ENCODE measurements at regions not wholly inside any gene's neighbourhood (a gene's known extent, or its start where the extent isn't known, plus 50 kb on each side); places are given as distances from the start of the nearest gene placed in this dataset.
"Not testable (repeated sequence)": the region's sequence is repeated elsewhere in the genome, so short reads cannot be mapped to it uniquely, and the experiment has no call there.

- Histone ChIP-seq H3K4me3 (ENCODE audit: low read depth in 1 of 3, low read length in 3 of 3) (no peak overlapping the region), H3K36me3 (ENCODE audit: control insufficient read depth in 3 of 3, insufficient read depth in 2 of 3, low read depth in 1 of 3, low read length in 3 of 3) (no peaks in the 10 kb centered on the region), H3K27ac (ENCODE audit: low read depth in 1 of 3, low read length in 2 of 3) (no peak overlapping the region), H3K4me1 (ENCODE audit: control insufficient read depth in 3 of 3, insufficient read depth in 2 of 3, low read depth in 1 of 3, low read length in 2 of 3) (no peaks in the 10 kb centered on the region), H3K9me3 (ENCODE audit: control insufficient read depth in 2 of 2, insufficient read depth in 1 of 2, low read depth in 1 of 2, low read length in 1 of 2) (peaks cover 0 to 7% of the 10 kb centered on the region in 2 donors), H3K27me3 (ENCODE audit: control insufficient read depth in 3 of 3, insufficient read depth in 3 of 3, low read length in 3 of 3) (no peaks in the 10 kb centered on the region)
- 82 to 83% methylated on average over 7 of the region's 7 CpGs; no CpG with 5 or more reads in 1 of the 3 donors for WGBS, 3 donors
- DNase-seq (no peak), FAIRE-seq (no peak)
These were observed 67.5 kb downstream of the EIF1AY start for GRCh38 chrY:20643055-20643454.

- H3K27me3 ChIP-seq (ENCODE audit: control insufficient read depth in 3 of 3, insufficient read depth in 3 of 3, low read length in 3 of 3), result no peaks in the 10 kb centered on the region
- no peaks in the 10 kb centered on the region for H3K4me1 ChIP-seq (ENCODE audit: control insufficient read depth in 3 of 3, insufficient read depth in 2 of 3, low read depth in 1 of 3, low read length in 2 of 3)
- H3K27ac ChIP-seq (ENCODE audit: low read depth in 1 of 3, low read length in 2 of 3), result no peak overlapping the region
- peaks cover 0 to 2% of the 10 kb centered on the region in 2 donors for H3K9me3 ChIP-seq (ENCODE audit: control insufficient read depth in 2 of 2, insufficient read depth in 1 of 2, low read depth in 1 of 2, low read length in 1 of 2)
- no peak for FAIRE-seq
- no peak for DNase-seq
- 58 to 95% methylated on average over 3 to 5 of the region's 5 CpGs; no CpG with 5 or more reads in 1 of the 3 donors for WGBS, 3 donors
- H3K4me3 ChIP-seq (ENCODE audit: low read depth in 1 of 3, low read length in 3 of 3), result no peak overlapping the region
- no peaks in the 10 kb centered on the region for H3K36me3 ChIP-seq (ENCODE audit: control insufficient read depth in 3 of 3, insufficient read depth in 2 of 3, low read depth in 1 of 3, low read length in 3 of 3)
These were observed 72.7 kb downstream of the EIF1AY start for GRCh38 chrY:20648265-20648664.

- not testable (repeated sequence) for H3K36me3 ChIP-seq (ENCODE audit: control insufficient read depth in 3 of 3, insufficient read depth in 2 of 3, low read depth in 1 of 3, low read length in 3 of 3); H3K27ac ChIP-seq (ENCODE audit: low read depth in 1 of 3, low read length in 2 of 3); H3K9me3 ChIP-seq (ENCODE audit: control insufficient read depth in 2 of 2, insufficient read depth in 1 of 2, low read depth in 1 of 2, low read length in 1 of 2); H3K27me3 ChIP-seq (ENCODE audit: control insufficient read depth in 3 of 3, insufficient read depth in 3 of 3, low read length in 3 of 3); H3K4me1 ChIP-seq (ENCODE audit: control insufficient read depth in 3 of 3, insufficient read depth in 2 of 3, low read depth in 1 of 3, low read length in 2 of 3); H3K4me3 ChIP-seq (ENCODE audit: low read depth in 1 of 3, low read length in 3 of 3); FAIRE-seq
- 21 to 38% methylated on average over 1 of the region's 1 CpG; no CpG with 5 or more reads in 1 of the 3 donors for WGBS, 3 donors
- peak in 1 of 2 donors; percentile 1 for DNase-seq
These were observed 73.3 kb downstream of the EIF1AY start for GRCh38 chrY:20648891-20649290.

GRCh38 chrY:20651481-20651880 lies 75.9 kb downstream of the EIF1AY start:
- Histone ChIP-seq H3K27ac (ENCODE audit: low read depth in 1 of 3, low read length in 2 of 3) (no peak overlapping the region), H3K36me3 (ENCODE audit: control insufficient read depth in 3 of 3, insufficient read depth in 2 of 3, low read depth in 1 of 3, low read length in 3 of 3) (no peaks in the 10 kb centered on the region), H3K4me1 (ENCODE audit: control insufficient read depth in 3 of 3, insufficient read depth in 2 of 3, low read depth in 1 of 3, low read length in 2 of 3) (no peaks in the 10 kb centered on the region), H3K4me3 (ENCODE audit: low read depth in 1 of 3, low read length in 3 of 3) (no peak overlapping the region), H3K27me3 (ENCODE audit: control insufficient read depth in 3 of 3, insufficient read depth in 3 of 3, low read length in 3 of 3) (no peaks in the 10 kb centered on the region), H3K9me3 (ENCODE audit: control insufficient read depth in 2 of 2, insufficient read depth in 1 of 2, low read depth in 1 of 2, low read length in 1 of 2) (peaks cover 0 to 2% of the 10 kb centered on the region in 2 donors)
- WGBS, 3 donors, result 91 to 95% methylated on average over 4 of the region's 4 CpGs; no CpG with 5 or more reads in 1 of the 3 donors
- DNase-seq (no peak), FAIRE-seq (no peak)

- H3K36me3 ChIP-seq (ENCODE audit: control insufficient read depth in 3 of 3, insufficient read depth in 2 of 3, low read depth in 1 of 3, low read length in 3 of 3), result no peaks in the 10 kb centered on the region
- H3K27me3 ChIP-seq (ENCODE audit: control insufficient read depth in 3 of 3, insufficient read depth in 3 of 3, low read length in 3 of 3), result no peaks in the 10 kb centered on the region
These were observed 83.9 kb downstream of the EIF1AY start for GRCh38 chrY:20659450-20659849.

GRCh38 chrY:20662204-20662603 lies 86.6 kb downstream of the EIF1AY start:
- 60 to 93% methylated on average over 1 of the region's 1 CpG; no CpG with 5 or more reads in 1 of the 3 donors for WGBS, 3 donors
- Histone ChIP-seq H3K27me3 (ENCODE audit: control insufficient read depth in 3 of 3, insufficient read depth in 3 of 3, low read length in 3 of 3) (no peaks in the 10 kb centered on the region), H3K4me3 (ENCODE audit: low read depth in 1 of 3, low read length in 3 of 3) (no peak overlapping the region), H3K27ac (ENCODE audit: low read depth in 1 of 3, low read length in 2 of 3) (no peak overlapping the region), H3K36me3 (ENCODE audit: control insufficient read depth in 3 of 3, insufficient read depth in 2 of 3, low read depth in 1 of 3, low read length in 3 of 3) (no peaks in the 10 kb centered on the region), H3K4me1 (ENCODE audit: control insufficient read depth in 3 of 3, insufficient read depth in 2 of 3, low read depth in 1 of 3, low read length in 2 of 3) (no peaks in the 10 kb centered on the region), H3K9me3 (ENCODE audit: control insufficient read depth in 2 of 2, insufficient read depth in 1 of 2, low read depth in 1 of 2, low read length in 1 of 2) (peaks cover 0 to 2% of the 10 kb centered on the region in 2 donors)
- no peak for DNase-seq
- FAIRE-seq, result no peak

More at GRCh38 chrY:20659450-20659849, 83.9 kb downstream of the EIF1AY start:
- Histone ChIP-seq H3K9me3 (ENCODE audit: control insufficient read depth in 2 of 2, insufficient read depth in 1 of 2, low read depth in 1 of 2, low read length in 1 of 2) (no peaks in the 10 kb centered on the region), H3K27ac (ENCODE audit: low read depth in 1 of 3, low read length in 2 of 3) (no peak overlapping the region), H3K4me3 (ENCODE audit: low read depth in 1 of 3, low read length in 3 of 3) (no peak overlapping the region), H3K4me1 (ENCODE audit: control insufficient read depth in 3 of 3, insufficient read depth in 2 of 3, low read depth in 1 of 3, low read length in 2 of 3) (no peaks in the 10 kb centered on the region)
- FAIRE-seq (no peak), DNase-seq (no peak)
- WGBS, 3 donors, result 31 to 41% methylated on average over 2 of the region's 2 CpGs; no CpG with 5 or more reads in 1 of the 3 donors

- no peak for FAIRE-seq
- Histone ChIP-seq H3K4me1 (ENCODE audit: control insufficient read depth in 3 of 3, insufficient read depth in 2 of 3, low read depth in 1 of 3, low read length in 2 of 3) (no peaks in the 10 kb centered on the region), H3K36me3 (ENCODE audit: control insufficient read depth in 3 of 3, insufficient read depth in 2 of 3, low read depth in 1 of 3, low read length in 3 of 3) (no peaks in the 10 kb centered on the region), H3K9me3 (ENCODE audit: control insufficient read depth in 2 of 2, insufficient read depth in 1 of 2, low read depth in 1 of 2, low read length in 1 of 2) (peaks cover 0 to 2% of the 10 kb centered on the region in 2 donors), H3K4me3 (ENCODE audit: low read depth in 1 of 3, low read length in 3 of 3) (no peak overlapping the region), H3K27me3 (ENCODE audit: control insufficient read depth in 3 of 3, insufficient read depth in 3 of 3, low read length in 3 of 3) (no peaks in the 10 kb centered on the region), H3K27ac (ENCODE audit: low read depth in 1 of 3, low read length in 2 of 3) (no peak overlapping the region)
- peak; percentile 0 to 61 for DNase-seq
These were observed 88.6 kb downstream of the EIF1AY start for GRCh38 chrY:20664196-20664595.

GRCh38 chrY:20665357-20665756 lies 89.8 kb downstream of the EIF1AY start:
- not testable (repeated sequence) for H3K4me1 ChIP-seq (ENCODE audit: control insufficient read depth in 3 of 3, insufficient read depth in 2 of 3, low read depth in 1 of 3, low read length in 2 of 3); H3K36me3 ChIP-seq (ENCODE audit: control insufficient read depth in 3 of 3, insufficient read depth in 2 of 3, low read depth in 1 of 3, low read length in 3 of 3); H3K27me3 ChIP-seq (ENCODE audit: control insufficient read depth in 3 of 3, insufficient read depth in 3 of 3, low read length in 3 of 3); H3K9me3 ChIP-seq (ENCODE audit: control insufficient read depth in 2 of 2, insufficient read depth in 1 of 2, low read depth in 1 of 2, low read length in 1 of 2); H3K27ac ChIP-seq (ENCODE audit: low read depth in 1 of 3, low read length in 2 of 3); DNase-seq; H3K4me3 ChIP-seq (ENCODE audit: low read depth in 1 of 3, low read length in 3 of 3)
- FAIRE-seq, result peak; percentile 98
- 94 to 100% methylated on average over 1 of the region's 1 CpG; no CpG with 5 or more reads in 1 of the 3 donors for WGBS, 3 donors

GRCh38 chrY:20681935-20682334 lies 74.0 kb upstream of the RPS4Y2 start:
- FAIRE-seq, result no peak

More at GRCh38 chrY:20681935-20682334, 74.0 kb upstream of the RPS4Y2 start:
- Histone ChIP-seq H3K4me3 (ENCODE audit: low read depth in 1 of 3, low read length in 3 of 3) (no peak overlapping the region), H3K27ac (ENCODE audit: low read depth in 1 of 3, low read length in 2 of 3) (no peak overlapping the region), H3K4me1 (ENCODE audit: control insufficient read depth in 3 of 3, insufficient read depth in 2 of 3, low read depth in 1 of 3, low read length in 2 of 3) (no peaks in the 10 kb centered on the region), H3K9me3 (ENCODE audit: control insufficient read depth in 2 of 2, insufficient read depth in 1 of 2, low read depth in 1 of 2, low read length in 1 of 2) (no peaks in the 10 kb centered on the region), H3K27me3 (ENCODE audit: control insufficient read depth in 3 of 3, insufficient read depth in 3 of 3, low read length in 3 of 3) (no peaks in the 10 kb centered on the region), H3K36me3 (ENCODE audit: control insufficient read depth in 3 of 3, insufficient read depth in 2 of 3, low read depth in 1 of 3, low read length in 3 of 3) (no peaks in the 10 kb centered on the region)
- DNase-seq, result no peak
- WGBS, 3 donors, result 91 to 100% methylated on average over 1 of the region's 1 CpG; no CpG with 5 or more reads in 1 of the 3 donors
